ENCODE measurements at regions not wholly inside any gene's neighbourhood (a gene's known extent, or its start where the extent isn't known, plus 50 kb on each side); places are given as distances from the start of the nearest gene placed in this dataset.
"Not testable (repeated sequence)": the region's sequence is repeated elsewhere in the genome, so short reads cannot be mapped to it uniquely, and the experiment has no call there.

DNA sequence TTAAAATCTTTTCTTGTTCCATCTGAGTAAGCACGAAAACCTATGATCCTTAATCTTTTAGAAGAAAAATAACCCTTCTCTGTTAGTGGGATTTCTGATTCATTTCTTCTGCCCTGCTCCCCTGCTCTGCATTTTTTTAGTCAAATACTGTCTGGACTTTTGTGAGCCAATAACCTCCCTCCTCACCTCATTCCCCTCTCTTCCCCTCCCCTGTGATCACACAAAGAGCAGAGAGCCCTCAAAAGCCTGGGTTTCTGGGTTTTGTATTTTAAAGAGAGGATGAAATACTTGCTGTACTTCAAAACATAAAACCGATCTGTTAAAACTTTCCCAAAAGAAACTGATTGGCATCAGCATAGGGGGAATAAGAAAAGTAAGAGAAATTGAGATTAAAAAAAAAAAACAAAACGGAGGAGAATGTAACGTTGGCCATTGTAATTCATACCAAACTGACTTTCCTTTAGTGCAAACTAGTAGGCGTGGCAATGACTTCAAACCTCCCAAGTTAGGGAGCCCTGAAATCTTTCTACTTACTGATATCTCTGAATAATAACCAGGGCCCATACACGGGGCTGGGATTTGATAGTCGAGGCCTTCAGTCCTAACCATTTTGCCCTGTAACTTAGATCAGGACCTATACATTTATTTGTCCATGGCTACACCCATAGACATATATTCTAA is 232.9 kb downstream of the TM9SF2 start:
- DNase-seq, result no peak

- no peak for DNase-seq
Observed at GRCh38 chr13:99733346-99733745, 232.1 kb downstream of the TM9SF2 start.

- no peak for DNase-seq
Observed at GRCh38 chr13:99731747-99732146, 230.5 kb downstream of the TM9SF2 start.

DNA sequence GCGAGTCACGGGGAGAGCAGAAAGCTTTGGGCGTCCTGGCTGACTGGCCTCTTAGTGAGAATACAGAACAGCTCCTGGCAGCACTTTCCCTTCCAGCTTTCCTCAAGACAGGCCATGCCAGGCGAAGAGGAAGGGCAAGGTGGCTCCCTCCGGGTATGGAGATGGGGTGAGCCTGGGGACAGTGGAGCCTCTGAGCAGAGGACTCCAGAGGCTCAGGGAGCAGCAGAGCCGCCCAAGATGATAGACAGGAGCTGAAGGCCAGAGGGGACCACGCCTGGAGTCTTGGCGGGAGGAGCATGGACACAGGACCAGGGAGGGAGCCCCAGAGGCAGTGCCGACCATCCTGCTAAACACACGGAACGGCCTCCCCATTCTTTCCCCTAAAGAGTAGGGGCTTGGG is 229.1 kb downstream of the TM9SF2 start:
- no peak for DNase-seq

DNA sequence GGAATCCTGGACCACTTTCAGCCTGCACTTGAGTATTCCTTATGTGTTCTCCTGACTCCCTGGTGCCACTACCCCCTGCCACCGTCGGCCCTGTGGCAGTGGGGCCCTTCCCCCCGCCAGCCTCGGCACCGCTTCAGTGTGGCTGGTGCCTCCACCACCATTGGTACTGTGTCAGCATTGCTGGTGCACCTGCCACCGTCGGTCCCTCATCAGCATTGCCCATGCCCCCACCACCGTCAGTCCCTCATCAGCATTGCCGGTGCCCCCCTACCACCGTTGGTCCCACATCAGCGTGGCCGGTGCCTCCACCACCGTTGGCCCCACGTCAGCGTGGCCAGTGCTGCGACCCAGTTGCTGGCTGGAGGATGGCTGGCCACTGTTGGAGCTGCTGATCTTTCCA is 228.5 kb downstream of the TM9SF2 start:
- DNase-seq, result no peak

GRCh38 chr13:99727651-99728050 is 226.4 kb downstream of the TM9SF2 start:
- not testable (repeated sequence) for DNase-seq

DNA sequence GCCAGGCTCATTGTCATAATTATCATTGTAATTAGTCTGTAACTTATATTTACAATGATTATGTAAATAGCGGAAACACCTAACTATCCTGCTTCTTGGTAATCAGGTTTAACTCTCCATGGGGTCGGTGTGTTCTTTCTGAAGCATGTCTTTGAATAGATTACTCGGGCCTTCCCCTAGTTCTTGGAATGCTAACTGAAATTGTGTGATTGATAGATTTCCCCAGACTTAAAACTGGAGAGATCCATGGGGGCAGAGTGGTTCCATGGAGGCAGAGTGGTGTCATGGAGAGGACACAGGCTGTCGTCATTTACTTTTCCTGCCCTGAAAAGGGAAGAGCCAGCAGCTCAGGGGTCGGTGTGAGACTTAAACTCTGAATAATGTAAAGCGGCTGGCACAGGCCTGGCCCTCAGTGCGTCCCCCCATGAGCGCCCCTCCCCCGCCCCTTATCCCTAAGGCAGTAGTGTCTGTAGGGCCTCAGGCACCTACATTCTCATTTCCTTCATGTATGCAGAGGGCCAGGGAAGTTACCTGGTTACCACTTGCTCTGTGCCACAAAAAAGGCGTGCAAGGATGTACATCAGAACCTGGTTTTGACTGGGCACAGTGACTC is 225.1 kb downstream of the TM9SF2 start:
- DNase-seq, result no peak

GRCh38 chr13:99725644-99726043 is 224.4 kb downstream of the TM9SF2 start:
- no peak for DNase-seq

GRCh38 chr13:99724633-99725517 is 223.6 kb downstream of the TM9SF2 start:
- DNase-seq, result no peak

GRCh38 chr13:99723878-99724277 is 222.6 kb downstream of the TM9SF2 start:
- DNase-seq, result no peak

DNA sequence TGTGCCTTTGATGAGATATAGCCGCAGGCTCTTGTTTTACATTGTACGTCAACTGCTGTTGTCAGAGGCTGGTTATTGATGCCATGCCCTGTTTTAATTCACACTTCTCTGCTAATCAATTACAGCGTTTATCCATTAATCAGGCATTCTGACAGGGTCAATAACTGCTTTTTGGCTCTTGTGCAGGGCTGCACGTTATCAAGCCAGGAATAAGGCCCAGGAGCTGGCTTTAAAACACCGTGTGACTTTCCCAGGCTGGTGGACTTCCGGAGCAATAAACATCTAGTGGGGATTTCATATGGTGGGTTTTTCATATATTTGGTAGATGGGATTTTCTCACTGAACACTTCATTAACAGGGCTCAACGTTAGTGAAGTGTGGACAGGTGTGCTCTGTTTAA is 221.7 kb downstream of the TM9SF2 start:
- no peak for DNase-seq

GRCh38 chr13:99722338-99722818 is 221.1 kb downstream of the TM9SF2 start:
- no peak for DNase-seq

- DNase-seq, result no peak
Observed at GRCh38 chr13:99721606-99722337, 220.5 kb downstream of the TM9SF2 start.

DNA sequence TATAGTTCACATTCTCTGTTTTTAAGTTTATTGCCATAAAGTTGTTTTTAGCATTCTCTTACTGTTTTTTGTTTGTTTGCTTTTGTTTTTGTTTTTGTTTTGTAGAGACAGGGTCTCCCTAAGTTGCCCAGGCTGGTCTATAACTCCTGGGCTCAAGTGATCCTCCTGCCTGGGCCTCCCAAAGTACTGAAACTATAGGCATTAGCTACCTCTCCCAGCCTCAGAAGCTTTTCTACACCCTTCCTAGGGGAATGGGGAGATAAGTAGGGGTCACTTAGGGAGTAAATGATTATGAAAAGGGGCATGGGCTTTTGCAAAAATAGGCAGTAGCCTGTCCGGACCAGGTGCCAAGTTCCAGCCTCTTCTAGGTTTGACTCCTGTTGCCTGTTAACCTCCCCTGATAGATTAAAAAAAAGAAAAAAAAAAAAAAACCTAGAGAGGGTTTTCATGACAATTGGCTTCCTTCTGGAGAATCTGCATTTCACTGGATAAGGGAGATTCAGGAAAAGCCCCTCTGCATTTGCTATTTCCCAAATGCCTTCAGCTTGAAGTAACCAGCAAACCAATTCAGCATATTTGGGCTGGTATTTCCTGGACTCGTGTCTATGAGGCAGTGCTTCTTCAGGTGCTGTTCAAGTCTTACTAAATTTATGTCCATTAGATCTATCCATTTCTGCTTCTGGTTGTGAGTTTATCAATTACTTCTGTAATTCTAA is 216.8 kb downstream of the TM9SF2 start:
- no peak for DNase-seq

GRCh38 chr13:99709134-99709533 is 207.9 kb downstream of the TM9SF2 start:
- no peak for DNase-seq

GRCh38 chr13:99704390-99704789 is 203.1 kb downstream of the TM9SF2 start:
- no peak for DNase-seq

DNA sequence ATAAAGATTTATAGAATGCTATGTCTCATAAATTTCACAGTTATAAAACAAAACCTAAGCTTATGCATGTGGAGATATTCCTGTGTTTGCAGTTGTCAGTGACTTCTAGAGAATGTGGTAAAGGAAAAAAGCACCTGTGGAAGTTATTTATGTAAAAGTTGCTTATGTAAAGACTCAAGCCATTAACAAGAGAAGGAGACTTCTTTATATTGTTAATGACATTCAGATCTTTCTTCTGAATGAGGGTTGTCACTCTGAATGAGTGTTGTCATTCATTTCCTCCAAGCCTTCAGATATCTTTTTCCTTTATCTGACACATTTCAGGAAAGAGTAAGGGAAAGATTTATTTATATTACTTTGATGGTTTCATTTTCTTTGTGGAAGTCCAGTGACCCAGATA is 202.6 kb downstream of the TM9SF2 start:
- DNase-seq, result no peak

DNA sequence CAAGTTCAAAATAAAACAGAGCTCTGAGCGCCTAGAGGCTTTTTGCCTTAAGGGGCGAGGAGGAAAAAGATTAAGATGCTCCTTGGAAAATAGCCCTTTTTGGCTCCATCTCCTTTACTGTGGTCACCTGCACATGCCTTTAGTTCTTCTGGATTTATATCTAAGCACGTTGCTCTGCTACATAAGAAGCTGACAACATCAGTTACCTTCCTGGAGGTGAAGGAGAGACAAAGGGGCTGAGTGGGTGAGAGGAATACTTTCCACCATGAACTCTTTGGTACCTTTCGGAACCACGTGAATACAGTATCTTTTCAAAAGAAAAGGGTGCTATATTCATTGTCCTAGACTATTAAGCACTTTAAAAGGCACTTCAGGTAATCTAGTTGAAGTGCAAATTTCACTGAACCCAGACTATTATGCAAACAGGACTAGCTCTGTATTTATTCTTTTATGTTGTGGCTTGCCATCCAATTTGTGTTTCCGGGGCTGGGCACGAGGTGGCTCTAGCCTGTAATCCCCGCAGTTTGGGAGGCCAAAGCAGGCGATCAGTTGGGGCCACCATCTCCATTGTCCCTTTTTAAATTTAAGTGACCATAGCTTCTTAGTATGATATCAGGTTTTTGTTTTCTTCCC is 201.5 kb downstream of the TM9SF2 start:
- no peak for DNase-seq

DNA sequence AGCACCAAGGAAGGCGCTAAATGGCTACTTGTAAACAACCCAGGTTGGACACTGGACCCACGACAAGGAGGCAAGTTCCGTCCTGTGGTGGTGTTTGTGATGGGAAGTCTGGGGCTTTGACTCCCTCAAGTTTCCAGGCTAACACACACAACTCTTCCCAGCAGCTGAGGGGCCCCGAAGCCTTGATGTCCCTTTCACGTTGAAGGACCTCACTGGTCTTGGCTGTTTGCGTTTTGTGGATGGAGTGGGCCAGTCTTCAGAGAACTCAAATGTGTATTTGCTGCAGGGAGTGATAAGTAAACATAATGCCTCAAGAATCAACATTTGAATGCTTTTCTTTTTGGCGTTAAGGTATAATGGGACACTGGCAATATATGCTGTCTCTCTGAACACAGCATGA is 199.2 kb downstream of the TM9SF2 start:
- DNase-seq, result no peak

GRCh38 chr13:99698816-99699099 is 197.5 kb downstream of the TM9SF2 start:
- DNase-seq, result no peak

- DNase-seq, result no peak
Observed at GRCh38 chr13:99698010-99698815, 196.9 kb downstream of the TM9SF2 start.

All from hindlimb muscle (tissue), 1 donor.